ENCODE measurements at regions not wholly inside any gene's neighbourhood (a gene's known extent, or its start where the extent isn't known, plus 50 kb on each side); places are given as distances from the start of the nearest gene placed in this dataset.

- Mint-ChIP-seq H3K27me3 (ENCODE audit: low read depth) (no peaks in the 10 kb centered on the region), H3K9me3 (ENCODE audit: low read depth) (peaks cover 5% of the 10 kb centered on the region), H3K4me3 (ENCODE audit: unreplicated experiment) (no peak overlapping the region), H3K36me3 (ENCODE audit: low read depth) (peaks cover 1% of the 10 kb centered on the region), H3K4me1 (ENCODE audit: low read depth) (peaks cover 16% of the 10 kb centered on the region), H3K27ac (ENCODE audit: unreplicated experiment) (no peak overlapping the region)
- DNase-seq (ENCODE audit: low spot score) = no peak
- TF ChIP-seq CTCF (IDR thresholded peaks at IDR 0.05) = no peak
Observed at GRCh38 chr2:144598906-144599305, 79.0 kb upstream of the ZEB2 start.

- Mint-ChIP-seq H3K4me3 (ENCODE audit: unreplicated experiment) (no peak overlapping the region), H3K27ac (ENCODE audit: unreplicated experiment) (no peak overlapping the region), H3K4me1 (ENCODE audit: low read depth) (peaks cover 13% of the 10 kb centered on the region), H3K27me3 (ENCODE audit: low read depth) (no peaks in the 10 kb centered on the region), H3K36me3 (ENCODE audit: low read depth) (peaks cover 1% of the 10 kb centered on the region), H3K9me3 (ENCODE audit: low read depth) (peaks cover 5% of the 10 kb centered on the region)
- TF ChIP-seq CTCF (IDR thresholded peaks at IDR 0.05) = no peak
- DNase-seq (ENCODE audit: low spot score) = no peak
Observed at GRCh38 chr2:144597894-144598593, 78.1 kb upstream of the ZEB2 start.

GRCh38 chr2:144597388-144597787 lies 77.5 kb upstream of the ZEB2 start:
- H3K4me1 Mint-ChIP-seq (ENCODE audit: low read depth) = peaks cover 13% of the 10 kb centered on the region
- no peak for TF ChIP-seq CTCF (IDR thresholded peaks at IDR 0.05)
- no peaks in the 10 kb centered on the region for H3K27me3 Mint-ChIP-seq (ENCODE audit: low read depth)
- H3K4me3 Mint-ChIP-seq (ENCODE audit: unreplicated experiment) = no peak overlapping the region
- peaks cover 1% of the 10 kb centered on the region for H3K36me3 Mint-ChIP-seq (ENCODE audit: low read depth)
- no peak overlapping the region for H3K27ac Mint-ChIP-seq (ENCODE audit: unreplicated experiment)
- H3K9me3 Mint-ChIP-seq (ENCODE audit: low read depth) = peaks cover 5% of the 10 kb centered on the region
- no peak for DNase-seq (ENCODE audit: low spot score)

GRCh38 chr2:144596073-144596871 lies 76.4 kb upstream of the ZEB2 start:
- Mint-ChIP-seq H3K4me1 (ENCODE audit: low read depth) (peaks cover 13% of the 10 kb centered on the region), H3K36me3 (ENCODE audit: low read depth) (peaks cover 1% of the 10 kb centered on the region), H3K4me3 (ENCODE audit: unreplicated experiment) (peak overlapping the region; percentile 18), H3K9me3 (ENCODE audit: low read depth) (peaks cover 5% of the 10 kb centered on the region), H3K27me3 (ENCODE audit: low read depth) (no peaks in the 10 kb centered on the region), H3K27ac (ENCODE audit: unreplicated experiment) (peak overlapping the region; percentile 72)
- no peak for DNase-seq (ENCODE audit: low spot score)
- TF ChIP-seq CTCF (IDR thresholded peaks at IDR 0.05) = no peak

GRCh38 chr2:144595686-144596072 lies 75.8 kb upstream of the ZEB2 start:
- no peak overlapping the region for H3K4me3 Mint-ChIP-seq (ENCODE audit: unreplicated experiment)
- H3K9me3 Mint-ChIP-seq (ENCODE audit: low read depth) = peaks cover 5% of the 10 kb centered on the region
- H3K4me1 Mint-ChIP-seq (ENCODE audit: low read depth) = peaks cover 13% of the 10 kb centered on the region
- H3K36me3 Mint-ChIP-seq (ENCODE audit: low read depth) = peaks cover 1% of the 10 kb centered on the region
- peak overlapping the region; percentile 72 for H3K27ac Mint-ChIP-seq (ENCODE audit: unreplicated experiment)
- TF ChIP-seq CTCF (IDR thresholded peaks at IDR 0.05) = no peak
- DNase-seq (ENCODE audit: low spot score) = no peak
- H3K27me3 Mint-ChIP-seq (ENCODE audit: low read depth) = no peaks in the 10 kb centered on the region
